Keratinocyte (primary cell): ENCODE measurements at regions not wholly inside any gene's neighbourhood (a gene's known extent, or its start where the extent isn't known, plus 50 kb on each side); places are given as distances from the start of the nearest gene placed in this dataset.
A peak's percentile ranks its signal among the peaks of the same experiment; 100 is the strongest.

ENCODE experiments used
- DNase-seq: peaks from one replicate; pipeline ENCODE4 v3.0.0-alpha.2; 2011; ENCODE audit warnings: low read depth, missing footprints, low spot score
- FAIRE-seq: peaks from 2 replicates; lab custom pipeline; 2011; peaks lifted over from hg19 to GRCh38; lab: Jason Lieb, UNC
- H2AFZ ChIP-seq: 2 replicates; pipeline ENCODE4 v1.6.0; 2012; ENCODE audit warnings: low read length, control low read depth, inconsistent platforms; ENCODE audit not compliant: control insufficient read depth
- H3K27ac ChIP-seq: 2 replicates; pipeline ENCODE4 v1.5.1; 2011; ENCODE audit warnings: low read length; ENCODE audit not compliant: control insufficient read depth, insufficient read depth
- H3K27me3 ChIP-seq: 3 replicates; pipeline ENCODE4 v1.6.0; 2011; ENCODE audit warnings: low read length; ENCODE audit not compliant: control insufficient read depth, insufficient read depth; ENCODE audit errors: extremely low read depth
- H3K36me3 ChIP-seq, 2 experiments: 2 replicates in 1 of 2; 3 replicates in 1 of 2; pipeline ENCODE4 v1.5.1; 2011; ENCODE audit warnings: low read length in 2 of 2, mild to moderate bottlenecking in 1 of 2; ENCODE audit not compliant: control insufficient read depth in 2 of 2, insufficient read depth in 2 of 2; ENCODE audit errors: extremely low read depth in 1 of 2
- H3K4me1 ChIP-seq: 3 replicates; pipeline ENCODE4 v1.5.1; 2011; ENCODE audit warnings: low read length; ENCODE audit not compliant: control insufficient read depth, insufficient read depth; ENCODE audit errors: extremely low read depth
- H3K4me2 ChIP-seq: 3 replicates; pipeline ENCODE4 v1.6.0; 2011; ENCODE audit warnings: low read depth, low read length; ENCODE audit not compliant: control insufficient read depth, insufficient read depth; ENCODE audit errors: extremely low read depth
- H3K4me3 ChIP-seq, 3 experiments: fragments of 200-600 bp in 1 of 3; sonication (generic) in 1 of 3; 2 replicates in 2 of 3; 3 replicates in 1 of 3; pipeline ENCODE4 v1.5.1; 2011 to 2016; ENCODE audit warnings: low read length in 3 of 3, mild to moderate bottlenecking in 3 of 3, control low read depth in 2 of 3, inconsistent platforms in 1 of 3, low read depth in 1 of 3, mixed read lengths in 1 of 3, mixed run types in 1 of 3, moderate library complexity in 1 of 3; ENCODE audit not compliant: control insufficient read depth in 2 of 3, insufficient read depth in 2 of 3; ENCODE audit errors: extremely low read depth in 1 of 3
- H3K79me2 ChIP-seq: 2 replicates; pipeline ENCODE4 v1.6.0; 2012; ENCODE audit warnings: low read length; ENCODE audit not compliant: control insufficient read depth, insufficient read depth
- H3K9ac ChIP-seq: 3 replicates; pipeline ENCODE4 v1.6.0; 2011; ENCODE audit warnings: low read length; ENCODE audit not compliant: control insufficient read depth, insufficient read depth; ENCODE audit errors: extremely low read depth
- H3K9me1 ChIP-seq: 3 replicates; pipeline ENCODE4 v1.6.0; 2011; ENCODE audit warnings: low read length; ENCODE audit not compliant: control insufficient read depth, insufficient read depth; ENCODE audit errors: extremely low read depth
- H3K9me3 ChIP-seq: 2 replicates; pipeline ENCODE4 v1.5.1; 2012; ENCODE audit warnings: low read depth, low read length; ENCODE audit not compliant: control insufficient read depth
- H4K20me1 ChIP-seq: 3 replicates; pipeline ENCODE4 v1.6.0; 2011; ENCODE audit warnings: low read length; ENCODE audit not compliant: control insufficient read depth, insufficient read depth; ENCODE audit errors: extremely low read depth
- CTCF ChIP-seq, 3 experiments: IDR thresholded peaks in 1 of 3; conservative IDR thresholded peaks in 1 of 3; optimal IDR thresholded peaks in 1 of 3; 2 replicates in 2 of 3; 3 replicates in 1 of 3; pipeline versions ENCODE3 to v1.5.1; 2011; ENCODE audit warnings: low read length in 3 of 3, mild to moderate bottlenecking in 3 of 3, moderate library complexity in 2 of 3, control low read depth in 1 of 3, inconsistent platforms in 1 of 3; ENCODE audit not compliant: insufficient read depth in 2 of 3; ENCODE audit errors: extremely low read depth in 1 of 3
- EZH2 ChIP-seq: IDR thresholded peaks from one replicate; pipeline ENCODE4 v1.6.1; 2012; ENCODE audit warnings: inconsistent platforms, mild to moderate bottlenecking, low read length, moderate library complexity
- dilution Hi-C: fragments of 300-500 bp; cut with MboI; formaldehyde crosslinking; loops from one replicate; pipeline ENCODE4 v1.7.0; 2020; ENCODE audit warnings: low sequenced_read_pairs; ENCODE audit not compliant: extremely low pct_ligation_motif_present

DNA sequence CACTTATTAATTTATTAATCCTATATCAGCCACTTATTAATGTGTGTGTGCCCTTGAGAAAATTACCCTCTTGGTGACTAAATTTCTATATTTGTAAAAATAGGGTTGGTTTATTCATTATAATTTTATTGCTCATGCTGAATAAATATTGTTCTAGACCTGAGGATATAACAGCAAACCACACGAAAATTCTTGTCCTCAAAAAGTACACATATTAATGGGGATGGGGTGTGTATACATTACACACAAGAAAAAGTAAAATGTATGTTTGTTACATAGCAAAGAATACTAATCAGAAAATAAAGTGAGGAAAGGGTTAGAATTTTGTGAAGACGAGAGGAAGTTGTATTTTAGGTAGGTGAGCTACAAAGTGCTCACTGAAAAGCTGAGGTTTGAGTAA, 1068.9 kb upstream of the RAG2 start:
- FAIRE-seq: no peak
- H2AFZ ChIP-seq: no peak overlapping the region
- H3K36me3 ChIP-seq: no peaks in the 10 kb centered on the region
- H3K4me1 ChIP-seq: no peaks in the 10 kb centered on the region
- H4K20me1 ChIP-seq: no peaks in the 10 kb centered on the region
- dilution Hi-C loops: no loop called here
- no peaks in the 10 kb centered on the region for H3K79me2 ChIP-seq
- no peak overlapping the region for H3K4me2 ChIP-seq
- no peaks in the 10 kb centered on the region for H3K27me3 ChIP-seq
- no peak overlapping the region for H3K9ac ChIP-seq
- TF ChIP-seq EZH2: no peak
- no peak for TF ChIP-seq CTCF (optimal IDR thresholded peaks at IDR 0.05 in 1 of 3, IDR thresholded peaks at IDR 0.05 in 1 of 3, conservative IDR thresholded peaks at IDR 0.05 in 1 of 3; ENCODE audit: extremely low read depth in 1 of 3, insufficient read depth in 2 of 3, low read length in 3 of 3)
- H3K4me3 ChIP-seq: no peak overlapping the region
- DNase-seq: no peak
- H3K27ac ChIP-seq: no peak overlapping the region
- H3K9me3 ChIP-seq: no peaks in the 10 kb centered on the region
- H3K9me1 ChIP-seq: no peaks in the 10 kb centered on the region

DNA sequence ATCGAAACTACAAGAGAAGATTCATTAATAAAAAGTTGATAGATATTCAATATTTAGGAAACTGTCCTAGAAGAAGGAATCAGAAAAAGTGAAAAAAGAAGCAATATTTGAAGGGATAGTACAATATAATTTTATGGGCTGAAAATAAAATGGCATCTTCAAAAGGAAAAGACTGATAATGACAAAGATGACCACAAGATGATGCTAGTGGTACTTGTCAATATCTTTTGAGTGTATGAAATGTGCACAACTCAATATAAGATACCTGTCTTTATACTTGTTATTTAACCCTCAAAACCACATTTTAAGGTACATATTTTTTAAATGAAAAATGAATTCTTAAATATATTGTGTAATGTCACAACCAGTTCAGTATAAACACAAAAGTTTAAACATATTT, 1059.6 kb upstream of the RAG2 start:
- no peak overlapping the region for H3K4me2 ChIP-seq
- no peak for FAIRE-seq

More for the DNA sequence above, 1059.6 kb upstream of the RAG2 start:
- H2AFZ ChIP-seq: no peak overlapping the region
- H3K27ac ChIP-seq: no peak overlapping the region
- H3K79me2 ChIP-seq: no peaks in the 10 kb centered on the region
- dilution Hi-C loops: no loop called here
- H3K4me3 ChIP-seq: no peak overlapping the region
- no peaks in the 10 kb centered on the region for H3K27me3 ChIP-seq
- H3K9me1 ChIP-seq: no peaks in the 10 kb centered on the region
- DNase-seq: no peak
- H4K20me1 ChIP-seq: no peaks in the 10 kb centered on the region
- no peak overlapping the region for H3K9ac ChIP-seq
- TF ChIP-seq CTCF (optimal IDR thresholded peaks at IDR 0.05 in 1 of 3, IDR thresholded peaks at IDR 0.05 in 1 of 3, conservative IDR thresholded peaks at IDR 0.05 in 1 of 3; ENCODE audit: extremely low read depth in 1 of 3, insufficient read depth in 2 of 3, low read length in 3 of 3) (peak in 2 of 3 experiments; percentile 30 to 51), EZH2 (no peak)
- H3K36me3 ChIP-seq: no peaks in the 10 kb centered on the region
- H3K4me1 ChIP-seq: no peaks in the 10 kb centered on the region
- H3K9me3 ChIP-seq: no peaks in the 10 kb centered on the region
